ENCODE measurements at regions not wholly inside any gene's neighbourhood (a gene's known extent, or its start where the extent isn't known, plus 50 kb on each side); places are given as distances from the start of the nearest gene placed in this dataset.

GRCh38 chr16:59758848-59759247 lies 1024.7 kb upstream of the GOT2 start:
- TF ChIP-seq CTCF (IDR thresholded peaks at IDR 0.05; ENCODE audit: insufficient read depth, low read length, poor library complexity, severe bottlenecking): no peak
- Histone ChIP-seq H3K27me3 (replicated peaks; ENCODE audit: control insufficient read depth, insufficient read depth, low read length) (no peaks in the 10 kb centered on the region), H3K4me3 (replicated peaks; ENCODE audit: low read depth, low read length) (no peak overlapping the region), H3K36me3 (ENCODE audit: control insufficient read depth, insufficient read depth, low read length) (no peaks in the 10 kb centered on the region)
- DNase-seq (ENCODE audit: extremely low read depth, insufficient read length): no peak

- no peak for DNase-seq (ENCODE audit: extremely low read depth, insufficient read length)
- no peaks in the 10 kb centered on the region for H3K36me3 ChIP-seq (ENCODE audit: control insufficient read depth, insufficient read depth, low read length)
- no peak overlapping the region for H3K4me3 ChIP-seq (replicated peaks; ENCODE audit: low read depth, low read length)
- no peaks in the 10 kb centered on the region for H3K27me3 ChIP-seq (replicated peaks; ENCODE audit: control insufficient read depth, insufficient read depth, low read length)
- no peak for TF ChIP-seq CTCF (IDR thresholded peaks at IDR 0.05; ENCODE audit: insufficient read depth, low read length, poor library complexity, severe bottlenecking)
Observed at GRCh38 chr16:59754854-59755253, 1020.7 kb upstream of the GOT2 start.

- TF ChIP-seq CTCF (IDR thresholded peaks at IDR 0.05; ENCODE audit: insufficient read depth, low read length, poor library complexity, severe bottlenecking): no peak
- no peak for DNase-seq (ENCODE audit: extremely low read depth, insufficient read length)
Observed at GRCh38 chr16:59749662-59750336, 1015.7 kb upstream of the GOT2 start.

GRCh38 chr16:59748531-59748930 lies 1014.4 kb upstream of the GOT2 start:
- H3K4me3 ChIP-seq (replicated peaks; ENCODE audit: low read depth, low read length): no peak overlapping the region
- no peaks in the 10 kb centered on the region for H3K36me3 ChIP-seq (ENCODE audit: control insufficient read depth, insufficient read depth, low read length)
- H3K27me3 ChIP-seq (replicated peaks; ENCODE audit: control insufficient read depth, insufficient read depth, low read length): no peaks in the 10 kb centered on the region
- DNase-seq (ENCODE audit: extremely low read depth, insufficient read length): no peak
- no peak for TF ChIP-seq CTCF (IDR thresholded peaks at IDR 0.05; ENCODE audit: insufficient read depth, low read length, poor library complexity, severe bottlenecking)

More at GRCh38 chr16:59749662-59750336, 1015.7 kb upstream of the GOT2 start:
- Histone ChIP-seq H3K27me3 (replicated peaks; ENCODE audit: control insufficient read depth, insufficient read depth, low read length) (no peaks in the 10 kb centered on the region), H3K4me3 (replicated peaks; ENCODE audit: low read depth, low read length) (no peak overlapping the region), H3K36me3 (ENCODE audit: control insufficient read depth, insufficient read depth, low read length) (no peaks in the 10 kb centered on the region)

GRCh38 chr16:59743504-59743903 lies 1009.4 kb upstream of the GOT2 start:
- TF ChIP-seq CTCF (IDR thresholded peaks at IDR 0.05; ENCODE audit: insufficient read depth, low read length, poor library complexity, severe bottlenecking): no peak
- no peak overlapping the region for H3K4me3 ChIP-seq (replicated peaks; ENCODE audit: low read depth, low read length)
- H3K36me3 ChIP-seq (ENCODE audit: control insufficient read depth, insufficient read depth, low read length): no peaks in the 10 kb centered on the region
- no peaks in the 10 kb centered on the region for H3K27me3 ChIP-seq (replicated peaks; ENCODE audit: control insufficient read depth, insufficient read depth, low read length)
- DNase-seq (ENCODE audit: extremely low read depth, insufficient read length): no peak

GRCh38 chr16:59740858-59741257 lies 1006.7 kb upstream of the GOT2 start:
- TF ChIP-seq CTCF (IDR thresholded peaks at IDR 0.05; ENCODE audit: insufficient read depth, low read length, poor library complexity, severe bottlenecking): no peak
- no peak overlapping the region for H3K4me3 ChIP-seq (replicated peaks; ENCODE audit: low read depth, low read length)
- DNase-seq (ENCODE audit: extremely low read depth, insufficient read length): no peak
- H3K27me3 ChIP-seq (replicated peaks; ENCODE audit: control insufficient read depth, insufficient read depth, low read length): no peaks in the 10 kb centered on the region
- no peaks in the 10 kb centered on the region for H3K36me3 ChIP-seq (ENCODE audit: control insufficient read depth, insufficient read depth, low read length)

Data from GM06990 (cell line).